GM19239 (cell line): ENCODE measurements at regions not wholly inside any gene's neighbourhood (a gene's known extent, or its start where the extent isn't known, plus 50 kb on each side); places are given as distances from the start of the nearest gene placed in this dataset.

Experiments used
- DNase-seq: peaks from one replicate; pipeline ENCODE4 v3.0.0; 2011; ENCODE audit warnings: low spot score; ENCODE audit not compliant: insufficient read length
- FAIRE-seq: peaks from 2 replicates; lab custom pipeline; 2011; peaks lifted over from hg19 to GRCh38; lab: Jason Lieb, UNC

DNA sequence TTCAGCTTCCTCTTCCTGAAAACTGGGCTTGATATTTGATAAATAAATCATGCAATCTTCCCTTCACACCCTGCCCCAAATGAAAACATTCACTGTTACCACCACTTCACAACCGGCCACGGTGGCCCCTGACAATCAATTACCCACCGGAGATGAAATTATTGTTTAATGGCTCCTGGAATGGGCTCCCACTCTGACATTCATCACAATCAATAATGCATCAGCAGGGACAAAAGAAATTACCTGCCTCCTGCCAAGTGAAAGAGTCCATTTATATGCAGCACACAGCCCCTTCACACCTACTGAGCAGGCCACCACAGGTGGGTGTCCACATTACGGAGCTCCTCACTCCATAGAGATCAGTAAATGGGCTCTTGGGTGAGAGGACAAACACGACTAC is 193.5 kb upstream of the SNX19 start:
- no peak for FAIRE-seq
- DNase-seq: no peak

DNA sequence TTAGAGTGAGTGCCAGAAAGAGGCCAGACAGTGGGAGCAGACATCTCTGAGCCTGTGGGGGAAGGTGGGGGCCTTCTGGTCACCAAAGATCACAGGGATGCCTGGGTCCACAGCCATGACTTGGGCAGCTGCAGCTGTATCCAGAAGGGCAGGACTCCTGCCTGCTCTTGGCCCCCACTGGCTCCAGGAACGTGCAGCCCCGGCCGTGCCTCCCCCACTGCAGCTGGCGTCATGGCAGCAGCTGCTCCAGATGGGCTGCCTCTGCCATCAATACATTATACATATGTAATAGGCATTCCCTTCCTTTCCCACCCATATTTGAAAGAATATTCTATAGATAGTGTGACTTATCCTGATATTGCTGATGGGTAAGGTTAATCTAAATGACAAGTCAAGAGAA is 195.5 kb upstream of the SNX19 start:
- FAIRE-seq (no peak), DNase-seq (no peak)

DNA sequence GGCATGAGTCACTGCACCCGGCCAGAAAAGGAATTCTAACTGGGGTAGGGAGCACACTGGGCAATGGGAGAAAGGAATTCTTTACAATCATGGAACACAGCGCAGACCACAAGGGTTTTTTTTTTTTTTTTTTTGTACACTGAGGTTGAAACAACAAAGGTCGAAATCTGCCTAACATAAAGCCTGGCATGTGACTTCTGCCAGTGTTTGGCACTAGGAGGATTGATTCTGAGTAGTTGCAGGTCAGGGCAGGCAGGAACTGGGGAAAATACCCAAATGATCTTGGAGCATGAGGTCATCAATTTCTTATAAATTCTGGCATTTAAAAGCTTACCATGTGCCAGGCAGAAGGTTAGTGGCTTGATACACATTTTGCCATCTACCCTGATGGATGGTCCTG is 202.0 kb upstream of the SNX19 start:
- DNase-seq: no peak
- no peak for FAIRE-seq

DNA sequence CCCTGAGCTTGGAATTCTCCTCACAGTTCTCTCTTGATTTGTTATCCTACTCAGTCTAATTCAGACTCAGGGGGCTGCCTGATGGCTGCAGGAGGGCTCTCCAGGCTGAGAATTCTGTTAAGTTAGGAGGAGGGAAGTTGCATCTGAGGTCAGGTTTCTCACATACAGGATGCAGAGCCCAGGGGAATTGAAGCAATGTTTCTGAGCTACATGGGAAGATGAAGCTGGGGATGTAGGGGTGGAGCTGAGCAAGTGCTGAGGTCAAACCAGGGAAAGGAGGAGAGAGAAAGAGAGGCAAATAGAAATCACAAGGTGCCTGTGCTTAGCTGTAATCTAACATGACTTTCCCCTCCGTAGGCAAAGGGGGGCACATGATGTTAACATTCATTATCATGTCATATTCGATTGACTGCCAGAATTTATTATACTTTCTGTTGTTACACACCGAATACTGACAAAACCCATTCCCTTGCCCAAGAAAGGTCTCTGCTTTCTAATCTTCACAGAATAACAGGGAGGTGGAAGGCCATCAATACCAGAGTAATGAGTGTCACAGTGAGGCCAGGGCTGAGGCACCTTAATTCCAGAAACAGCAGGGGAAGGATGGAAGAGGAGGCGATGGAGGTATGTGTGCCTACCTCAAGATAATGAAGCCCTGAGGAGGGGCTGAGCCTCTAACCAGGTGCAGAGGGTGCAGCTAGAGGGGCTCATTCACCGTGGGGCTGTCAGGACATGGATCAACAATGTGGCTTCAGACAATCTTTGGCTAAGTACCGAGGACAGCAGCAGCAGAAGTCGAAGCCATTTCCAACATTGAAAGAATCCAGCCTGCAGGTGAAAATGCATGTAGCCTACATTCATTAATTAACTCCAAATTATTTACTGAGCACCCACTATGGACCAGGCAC is 205.4 kb upstream of the SNX19 start:
- no peak for DNase-seq
- FAIRE-seq: no peak

DNA sequence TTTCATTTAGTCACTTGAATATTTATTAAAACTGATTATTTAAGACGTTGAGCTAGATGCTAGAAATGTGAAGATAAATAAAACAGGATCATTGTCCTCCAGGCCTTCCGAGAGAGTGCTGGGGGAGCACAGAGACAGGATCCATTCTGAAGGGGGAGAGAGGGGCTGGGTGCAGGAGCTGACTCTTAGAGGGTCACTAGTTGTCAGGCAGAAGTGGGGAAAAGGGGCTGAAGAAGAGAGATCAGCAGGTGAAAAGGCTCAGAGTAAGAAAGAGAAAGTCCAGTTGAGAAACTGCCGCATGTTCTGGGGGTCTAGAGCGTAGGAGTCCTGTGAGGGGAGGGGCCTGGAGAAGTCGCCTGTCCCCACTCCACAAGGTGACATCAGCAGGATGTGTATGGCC is 206.2 kb upstream of the SNX19 start:
- DNase-seq (no peak), FAIRE-seq (no peak)

DNA sequence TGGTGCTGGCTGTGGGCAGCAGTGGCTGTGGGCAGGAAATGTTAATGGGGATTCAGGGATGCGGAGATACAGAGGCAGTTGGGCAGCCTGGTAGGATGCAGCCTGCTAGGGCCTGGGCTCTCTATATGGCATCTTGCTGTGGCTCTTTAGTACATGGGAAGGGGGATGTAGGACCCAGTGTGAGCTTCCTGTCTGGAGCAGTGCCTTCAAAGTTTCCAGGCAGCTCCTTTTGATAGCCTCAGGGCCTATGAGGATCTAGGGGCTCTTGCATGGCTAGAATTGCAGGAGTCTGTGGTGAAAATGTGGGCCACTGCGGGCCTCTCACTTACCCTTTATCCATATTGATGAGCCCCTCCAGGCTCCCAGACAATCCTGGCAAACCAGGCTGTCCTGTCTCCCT is 213.2 kb upstream of the SNX19 start:
- FAIRE-seq (no peak), DNase-seq (no peak)

DNA sequence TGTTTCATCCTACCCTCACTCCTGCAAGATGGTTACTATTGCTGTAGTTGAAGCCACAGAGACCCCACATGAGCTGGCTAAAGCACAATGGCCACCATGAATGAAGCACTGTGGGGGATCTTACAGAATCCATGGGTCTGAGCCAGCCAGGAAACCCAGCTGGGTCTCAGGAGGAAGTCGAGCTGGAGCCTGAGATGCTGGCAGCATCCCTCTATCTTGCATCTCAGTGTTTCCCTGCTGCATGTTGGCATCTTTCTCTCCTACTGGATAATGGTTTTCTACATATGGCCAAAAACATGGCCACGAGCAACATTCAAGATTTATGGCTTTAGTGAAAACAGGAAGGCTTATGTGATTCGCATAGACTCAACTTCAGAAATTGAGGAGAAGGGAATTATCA is 219.3 kb upstream of the SNX19 start:
- DNase-seq (no peak), FAIRE-seq (no peak)

DNA sequence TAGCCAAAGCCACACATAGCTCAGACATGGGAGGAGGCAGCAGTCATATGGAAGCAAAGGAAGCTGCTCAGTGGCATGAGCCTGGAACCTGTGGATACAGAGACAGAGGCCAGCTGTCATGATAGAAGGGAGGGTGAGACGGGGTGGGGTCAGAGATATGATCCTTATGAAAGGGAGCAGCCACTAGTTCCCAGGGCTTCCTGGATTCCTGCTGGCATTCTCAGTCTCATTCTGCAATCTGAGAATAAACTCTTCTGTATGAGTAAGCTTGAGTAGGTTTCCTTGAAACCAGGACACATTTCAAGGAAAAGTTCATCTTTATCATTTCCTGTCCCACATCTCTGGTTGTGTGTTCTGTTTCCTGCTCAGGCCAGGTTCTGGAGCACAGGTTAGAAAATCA is 220.2 kb upstream of the SNX19 start:
- DNase-seq: no peak
- no peak for FAIRE-seq

DNA sequence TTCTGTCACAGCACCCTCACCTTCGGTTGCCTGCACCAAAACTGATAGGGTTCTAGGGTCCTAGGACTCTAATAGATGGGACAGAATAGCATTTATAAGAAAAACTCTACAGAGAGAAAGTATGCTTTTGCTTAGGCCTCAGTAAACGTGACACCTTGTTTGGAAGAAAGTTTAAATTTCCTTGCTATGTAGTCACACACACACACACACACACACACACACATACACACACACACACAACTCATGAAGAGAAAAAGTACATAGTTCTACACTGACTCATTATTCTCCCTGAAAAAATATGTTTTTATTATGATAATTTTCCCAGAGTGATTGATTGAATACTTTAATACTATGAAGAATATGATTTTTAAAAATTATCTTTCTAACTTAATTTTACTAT is 220.8 kb upstream of the SNX19 start:
- FAIRE-seq (no peak), DNase-seq (no peak)

DNA sequence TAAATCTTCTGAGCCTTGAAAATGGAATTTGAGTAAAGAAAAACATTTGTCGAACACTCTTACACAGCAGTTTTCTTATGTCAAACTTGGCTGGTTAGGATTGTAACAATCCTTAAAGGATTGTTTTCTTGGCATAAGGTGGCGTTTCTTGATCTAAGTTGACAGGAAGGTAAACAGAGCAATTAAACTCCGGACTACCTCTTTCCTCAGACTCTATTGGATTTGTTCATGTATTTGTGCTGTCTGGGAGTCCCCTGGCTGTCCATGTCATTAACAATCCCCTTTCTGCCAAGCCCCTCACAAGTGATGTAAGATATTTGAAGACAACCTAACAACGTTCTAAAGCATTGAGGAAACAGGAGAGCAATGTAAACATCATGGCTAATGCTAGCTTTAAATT is 222.5 kb upstream of the SNX19 start:
- DNase-seq (no peak), FAIRE-seq (no peak)

DNA sequence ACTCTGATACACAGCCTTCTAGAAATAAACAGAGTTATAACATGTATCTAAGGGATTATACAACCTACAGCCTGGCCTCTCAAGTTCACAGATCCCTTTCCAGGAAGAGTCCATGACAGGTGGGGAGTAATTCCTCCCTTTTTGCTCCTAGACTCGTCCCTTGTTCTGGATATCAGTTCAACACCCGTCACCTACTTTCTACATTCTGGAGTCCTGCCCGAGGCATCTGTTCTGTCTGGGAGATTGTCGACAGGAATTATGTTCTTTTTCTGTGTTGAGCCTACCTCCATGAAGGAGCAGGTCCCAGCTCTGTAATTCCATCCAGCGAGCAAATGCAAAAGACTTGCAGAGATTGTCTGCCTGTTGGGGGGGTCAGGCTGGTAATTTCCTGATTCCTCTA is 224.6 kb upstream of the NTM start:
- no peak for FAIRE-seq
- DNase-seq: no peak

DNA sequence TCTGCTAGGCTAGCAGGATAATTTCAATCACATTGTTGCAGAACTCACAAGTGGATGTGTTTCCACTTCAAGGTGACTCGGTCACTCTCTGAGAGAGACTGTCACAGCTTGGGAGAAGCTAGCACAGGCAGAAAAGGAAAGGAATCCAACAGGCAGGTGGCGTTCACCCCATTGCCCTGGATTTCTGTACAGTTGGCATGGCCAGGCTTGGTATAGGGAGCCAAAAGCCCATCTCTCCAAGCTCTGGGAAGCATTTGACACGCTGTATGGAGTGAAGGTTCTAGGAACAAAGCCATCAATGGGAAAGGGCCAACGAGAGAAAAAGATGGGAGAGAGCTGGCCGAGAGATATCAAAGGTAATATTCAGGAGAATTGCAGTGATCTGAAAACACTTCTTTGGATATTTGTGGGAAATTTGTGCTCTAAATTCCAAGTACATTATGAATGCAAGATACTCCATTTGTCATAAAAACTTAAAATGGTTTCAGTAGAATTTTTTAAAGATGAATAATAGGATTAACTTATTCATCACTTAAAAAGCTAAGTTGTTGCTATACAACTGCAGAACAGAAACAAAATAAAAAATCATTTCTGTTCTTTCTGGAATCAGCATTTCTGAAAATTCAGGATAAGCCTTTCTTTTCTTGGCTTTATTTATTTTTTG is 223.5 kb upstream of the NTM start:
- DNase-seq (no peak), FAIRE-seq (no peak)

DNA sequence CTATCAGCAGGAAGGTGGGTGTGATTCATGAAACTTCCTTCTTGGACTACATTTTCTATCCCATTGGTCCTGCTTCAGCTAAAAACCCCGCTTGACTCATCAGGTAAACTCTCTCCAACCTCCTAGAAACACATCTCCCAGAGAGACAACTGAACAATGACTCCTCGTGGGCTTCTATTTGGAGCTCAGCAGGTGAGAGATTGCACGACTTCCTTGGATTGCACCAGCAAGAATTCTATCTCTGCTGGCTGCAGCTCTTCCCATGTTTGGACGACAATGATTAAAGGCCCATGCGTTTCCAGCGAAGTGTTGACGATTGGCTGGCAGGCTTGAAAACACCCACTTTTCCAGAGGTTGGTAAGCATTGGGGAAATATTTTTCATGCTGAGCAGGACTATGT is 216.1 kb upstream of the NTM start:
- DNase-seq (no peak), FAIRE-seq (no peak)

DNA sequence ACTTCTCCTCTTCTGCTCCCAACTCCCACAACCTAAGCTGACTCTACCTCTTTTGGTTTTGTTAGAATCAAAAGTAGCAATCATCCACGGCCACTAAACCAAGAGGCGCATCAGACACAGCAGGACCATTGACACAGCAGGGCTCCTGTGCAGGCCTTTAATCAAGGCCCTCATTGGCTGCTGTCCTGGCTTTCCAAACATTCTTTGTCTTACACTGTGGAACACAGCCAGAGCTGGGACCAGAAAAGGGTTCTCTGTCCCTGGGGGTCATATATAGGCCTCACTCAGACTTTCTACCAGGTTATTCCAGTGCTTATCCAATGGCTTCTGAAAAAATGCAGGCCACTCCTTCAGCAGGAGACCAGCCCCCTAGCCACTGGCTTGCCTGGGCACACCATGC is 212.7 kb upstream of the NTM start:
- FAIRE-seq (no peak), DNase-seq (no peak)

DNA sequence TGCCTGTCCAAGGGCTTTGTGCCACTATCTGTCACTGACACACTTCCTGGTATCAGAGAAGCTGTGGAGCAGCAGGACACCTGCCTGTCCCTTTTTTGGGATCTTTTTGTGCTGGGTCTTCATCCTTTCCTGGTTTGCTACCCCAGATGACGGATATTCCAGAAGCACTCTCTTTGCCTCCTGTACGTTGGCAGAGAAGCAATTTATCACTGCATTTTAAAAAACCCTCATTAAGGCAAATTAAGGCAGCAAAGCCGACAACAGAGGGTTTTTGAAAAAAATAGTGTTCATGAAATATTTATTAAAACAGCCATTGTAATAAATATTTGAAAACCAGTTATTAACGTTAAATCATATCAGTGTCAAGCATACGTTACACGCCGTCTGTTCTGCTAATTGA is 209.6 kb upstream of the NTM start:
- DNase-seq (no peak), FAIRE-seq (no peak)

DNA sequence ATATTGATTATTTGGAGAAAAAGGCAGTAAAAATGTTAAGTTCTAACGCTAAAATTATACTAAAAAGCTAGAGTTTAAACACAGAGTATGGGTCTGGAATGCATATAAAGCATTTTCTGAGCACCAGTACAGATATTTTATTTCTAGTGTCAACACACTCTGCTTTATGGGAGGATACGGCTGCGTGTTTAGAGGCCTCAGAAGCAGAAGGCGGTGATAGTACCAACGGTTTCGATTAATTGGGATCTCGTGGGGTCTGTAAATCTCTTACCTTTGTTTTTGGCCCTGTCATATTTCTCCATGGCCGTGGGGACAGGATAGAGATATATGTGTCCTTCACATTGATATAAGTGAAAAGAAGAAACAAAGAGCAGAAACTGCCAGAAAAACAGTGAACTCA is 206.8 kb upstream of the NTM start:
- FAIRE-seq (no peak), DNase-seq (no peak)

DNA sequence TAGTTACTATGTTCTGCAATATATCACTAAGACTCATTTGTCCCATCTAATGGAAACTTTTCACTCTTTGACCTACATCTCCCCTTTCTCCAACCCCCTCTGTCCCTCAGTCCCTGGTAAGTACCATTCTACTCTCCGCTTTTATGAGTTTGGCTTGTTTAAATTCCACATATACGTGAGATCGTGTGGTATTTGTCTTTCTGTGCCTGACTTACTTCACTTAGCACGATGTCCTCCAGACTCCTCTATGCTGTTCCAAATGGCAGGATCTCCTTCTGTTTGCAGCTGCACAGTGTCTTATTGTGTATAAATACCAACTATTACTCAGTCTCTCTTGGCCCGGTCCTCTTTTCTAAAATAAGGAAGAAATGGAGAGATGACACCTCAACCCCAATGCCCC is 205.4 kb upstream of the NTM start:
- FAIRE-seq: no peak
- DNase-seq: no peak

DNA sequence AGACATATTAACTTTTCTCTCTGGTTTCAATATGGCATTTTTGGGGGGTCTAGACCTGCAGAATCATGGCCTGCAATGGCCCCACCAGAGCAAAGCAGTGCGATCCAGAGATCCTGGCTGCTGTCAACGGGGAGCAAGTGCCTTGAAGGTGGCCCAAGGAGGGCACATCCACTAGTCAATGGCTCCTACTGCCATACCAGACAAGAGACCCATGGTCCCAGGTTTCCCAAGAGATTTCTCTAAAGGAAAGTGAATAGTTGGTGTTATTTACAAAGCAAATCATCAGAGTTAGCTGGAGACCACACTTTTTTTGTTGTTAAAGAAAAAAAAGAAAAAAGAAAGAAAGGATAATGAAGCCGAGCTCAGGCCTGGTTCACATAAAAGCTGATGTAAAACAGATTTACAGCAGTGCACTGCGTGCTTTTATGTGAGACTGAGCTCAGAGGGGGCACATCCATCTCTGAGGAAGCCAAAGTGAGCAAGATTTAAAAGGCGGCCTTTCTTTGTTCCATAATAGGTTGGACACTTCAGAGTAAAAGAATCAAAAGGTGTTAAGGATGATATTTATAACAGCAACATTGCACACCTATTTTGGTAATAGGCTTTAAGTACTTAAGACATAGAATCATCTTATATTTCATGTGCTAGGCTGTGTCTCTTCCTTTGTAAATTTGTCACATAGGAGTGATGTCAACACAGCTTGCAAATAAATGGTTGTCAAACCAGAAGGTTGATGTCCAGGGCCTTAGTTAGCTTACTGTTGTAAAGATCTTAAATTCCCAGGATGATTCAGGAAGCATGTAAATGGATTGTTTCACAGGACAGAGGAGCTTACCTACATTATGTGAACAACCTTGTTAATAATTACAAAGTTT is 201.3 kb upstream of the NTM start:
- FAIRE-seq (no peak), DNase-seq (no peak)

DNA sequence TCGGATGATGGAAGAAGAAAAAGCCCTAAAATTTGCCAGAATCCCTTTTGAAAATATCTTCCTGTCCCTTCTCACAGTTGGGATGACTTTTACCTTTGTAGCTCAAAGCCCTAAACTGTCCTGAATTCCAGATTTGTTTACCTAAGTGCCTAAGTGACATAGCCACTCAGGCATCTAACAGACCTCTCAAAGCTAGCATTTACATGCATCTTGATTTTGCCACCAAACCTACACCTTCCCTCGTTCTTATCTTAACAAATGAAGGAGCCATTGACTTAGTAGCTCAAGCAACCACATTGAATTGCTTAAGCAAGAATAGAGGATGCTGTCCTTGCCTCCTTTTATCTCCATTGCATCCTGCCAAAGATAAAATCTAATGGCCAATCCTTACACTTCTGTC is 198.4 kb upstream of the NTM start:
- FAIRE-seq (no peak), DNase-seq (no peak)

DNA sequence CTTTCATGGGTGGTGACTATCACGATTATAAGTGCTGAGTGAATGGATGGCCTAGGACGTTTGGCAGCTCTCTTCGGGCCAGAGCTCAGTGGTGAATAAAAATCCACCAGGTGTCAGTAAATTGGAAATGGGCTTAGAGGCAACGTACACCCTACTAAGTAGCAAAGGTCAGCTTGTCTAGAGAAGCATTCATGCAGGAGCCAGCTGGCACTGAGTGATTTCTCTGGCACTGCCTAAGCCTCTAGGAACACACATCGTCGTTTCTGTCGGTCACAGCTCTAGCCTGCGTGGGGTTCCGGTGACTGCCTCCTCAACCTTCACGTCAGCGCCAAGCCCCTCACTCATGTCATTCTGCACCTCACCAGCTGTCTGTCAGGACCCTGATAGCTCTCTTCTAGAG is 192.4 kb upstream of the NTM start:
- FAIRE-seq (no peak), DNase-seq (no peak)

DNA sequence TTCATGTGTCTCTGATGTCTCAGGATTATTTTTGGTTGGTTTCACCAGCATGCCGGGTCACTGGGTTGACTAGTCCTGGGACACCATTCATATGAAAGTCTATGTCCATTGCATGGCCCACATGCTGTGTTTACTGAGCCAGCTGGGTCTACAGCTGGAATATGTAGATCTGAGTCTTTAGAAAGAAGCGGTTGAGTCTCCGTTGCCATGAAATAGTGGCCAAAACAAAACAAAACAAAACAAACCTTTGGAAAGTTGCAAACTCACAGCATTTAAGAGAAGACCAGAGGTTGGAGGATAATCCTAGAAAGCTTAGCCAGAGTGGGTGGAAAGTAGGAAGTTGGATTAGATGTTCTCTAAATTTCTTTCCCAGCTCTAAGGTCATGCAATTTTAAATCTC is 191.8 kb upstream of the NTM start:
- no peak for DNase-seq
- FAIRE-seq: no peak
